Fibroblast of skin of left quadriceps (primary cell): ENCODE measurements at regions not wholly inside any gene's neighbourhood (a gene's known extent, or its start where the extent isn't known, plus 50 kb on each side); places are given as distances from the start of the nearest gene placed in this dataset.
"Not testable (repeated sequence)": the region's sequence is repeated elsewhere in the genome, so short reads cannot be mapped to it uniquely, and the experiment has no call there.

Source experiments
- DNase-seq, 2 experiments: peaks; one replicate each; pipeline ENCODE4 v3.0.0-alpha.2; 2013; ENCODE audit warnings: low read depth in 2 of 2

GRCh38 chr6:135707426-135707825, 144.1 kb upstream of the PDE7B start:
- no peak for DNase-seq

- DNase-seq = no peak
Measured at GRCh38 chr6:135710042-135710441, 141.5 kb upstream of the PDE7B start.

GRCh38 chr6:135722190-135722589, 129.3 kb upstream of the PDE7B start:
- DNase-seq = no peak

- DNase-seq = peak; percentile 64 to 65
Measured at GRCh38 chr6:135722679-135723078, 128.8 kb upstream of the PDE7B start.

GRCh38 chr6:135728589-135728988, 122.9 kb upstream of the PDE7B start:
- no peak for DNase-seq

- no peak for DNase-seq
Measured at GRCh38 chr6:135731116-135731515, 120.4 kb upstream of the PDE7B start.

GRCh38 chr6:135736351-135736750, 115.2 kb upstream of the PDE7B start:
- DNase-seq = not testable (repeated sequence)

GRCh38 chr6:135738636-135739035, 112.9 kb upstream of the PDE7B start:
- no peak for DNase-seq

GRCh38 chr6:135739288-135739687, 112.2 kb upstream of the PDE7B start:
- DNase-seq = peak in 1 of 2 experiments; percentile 3

GRCh38 chr6:135740580-135740979, 110.9 kb upstream of the PDE7B start:
- DNase-seq = no peak

GRCh38 chr6:135743476-135743875, 108.0 kb upstream of the PDE7B start:
- no peak for DNase-seq

GRCh38 chr6:135748189-135748588, 103.3 kb upstream of the PDE7B start:
- DNase-seq = no peak

GRCh38 chr6:135750081-135750480, 101.4 kb upstream of the PDE7B start:
- no peak for DNase-seq

GRCh38 chr6:135753196-135753595, 98.3 kb upstream of the PDE7B start:
- DNase-seq = no peak

- no peak for DNase-seq
Measured at GRCh38 chr6:135759831-135760230, 91.7 kb upstream of the PDE7B start.

GRCh38 chr6:135774006-135774405, 77.5 kb upstream of the PDE7B start:
- no peak for DNase-seq

- DNase-seq = no peak
Measured at GRCh38 chr6:135779213-135779612, 72.3 kb upstream of the PDE7B start.

- no peak for DNase-seq
Measured at GRCh38 chr6:135780326-135780725, 71.2 kb upstream of the PDE7B start.

GRCh38 chr6:135782546-135782945, 69.0 kb upstream of the PDE7B start:
- no peak for DNase-seq

- no peak for DNase-seq
Measured at GRCh38 chr6:135784507-135784906, 67.0 kb upstream of the PDE7B start.

GRCh38 chr6:135789375-135790050, 62.0 kb upstream of the PDE7B start:
- DNase-seq = no peak

- no peak for DNase-seq
Measured at GRCh38 chr6:135791441-135791840, 60.1 kb upstream of the PDE7B start.

- DNase-seq = no peak
Measured at GRCh38 chr6:135796643-135797305, 54.7 kb upstream of the PDE7B start.

GRCh38 chr6:135797361-135797760, 54.1 kb upstream of the PDE7B start:
- no peak for DNase-seq
